CD4-positive, alpha-beta T cell (primary cell): ENCODE measurements at regions not wholly inside any gene's neighbourhood (a gene's known extent, or its start where the extent isn't known, plus 50 kb on each side); places are given as distances from the start of the nearest gene placed in this dataset.

Experiments used
- ATAC-seq: fragments of 200-7000 bp; cut with Tn5 transposase; one replicate; pipeline ENCODE4 v1.10.0; 2022; ENCODE audit warnings: mild to moderate bottlenecking; ENCODE audit not compliant: poor library complexity
- CTCF ChIA-PET: fragments of 350-600 bp; sonication (Branson Sonifier 250); formaldehyde crosslinking; loops from one replicate; lab custom pipeline; 2021; ENCODE audit warnings: antibody characterized with exemption, inconsistent platforms; lab: Charles Lee
- POLR2A ChIA-PET: fragments of 350-600 bp; sonication (Branson Sonifier 250); formaldehyde crosslinking; loops from one replicate; lab custom pipeline; 2021; ENCODE audit warnings: antibody characterized with exemption, inconsistent platforms; lab: Charles Lee
- DNase-seq, 14 experiments: peaks; one replicate each; pipeline ENCODE4 v3.0.0-alpha.2; 2013 to 2020; ENCODE audit warnings: mixed read lengths in 2 of 14
- H3K27ac ChIP-seq, 2 donors: one replicate each; pipeline versions ENCODE4 v1.5.1 to v1.7.0; 2013; ENCODE audit warnings: low read length in 2 of 2, low read depth in 1 of 2, mild to moderate bottlenecking in 1 of 2
- H3K27me3 ChIP-seq, 2 experiments: 1 replicate in 1 of 2; 2 replicates in 1 of 2; pipeline versions ENCODE4 v1.6.1 to v1.7.0; 2013; ENCODE audit warnings: low read length in 2 of 2, control low read depth in 1 of 2, mild to moderate bottlenecking in 1 of 2, moderate library complexity in 1 of 2; ENCODE audit not compliant: insufficient read depth in 2 of 2, control insufficient read depth in 1 of 2
- H3K36me3 ChIP-seq: one replicate; pipeline ENCODE4 v1.6.1; 2013; ENCODE audit warnings: low read length, control low read depth; ENCODE audit not compliant: insufficient read depth
- H3K4me1 ChIP-seq: one replicate; pipeline ENCODE4 v1.6.1; 2013; ENCODE audit warnings: low read length, control low read depth; ENCODE audit not compliant: insufficient read depth
- H3K4me3 ChIP-seq: one replicate; pipeline ENCODE4 v1.5.1; 2013; ENCODE audit warnings: mild to moderate bottlenecking, low read length, moderate library complexity
- H3K9me3 ChIP-seq, 2 experiments: 1 replicate in 1 of 2; 2 replicates in 1 of 2; pipeline versions ENCODE4 v1.6.1 to v1.7.0; 2013; ENCODE audit warnings: low read length in 2 of 2, mild to moderate bottlenecking in 2 of 2, control low read depth in 1 of 2, moderate library complexity in 1 of 2; ENCODE audit not compliant: control insufficient read depth in 1 of 2, insufficient read depth in 1 of 2
- H3K27ac Mint-ChIP-seq: one replicate; pipeline ENCODE4 v1.8.0; 2020; ENCODE audit warnings: mixed read lengths
- H3K27me3 Mint-ChIP-seq: one replicate; pipeline ENCODE4 v1.8.0; 2021; ENCODE audit warnings: mixed read lengths
- H3K36me3 Mint-ChIP-seq: one replicate; pipeline ENCODE4 v1.8.0; 2021; ENCODE audit warnings: low read depth, mixed read lengths
- H3K4me1 Mint-ChIP-seq: one replicate; pipeline ENCODE4 v1.8.0; 2021; ENCODE audit warnings: low read depth, mixed read lengths
- H3K4me3 Mint-ChIP-seq: one replicate; pipeline ENCODE4 v1.8.0; 2020; ENCODE audit warnings: mild to moderate bottlenecking, mixed read lengths
- H3K9me3 Mint-ChIP-seq: one replicate; pipeline ENCODE4 v1.8.0; 2020; ENCODE audit warnings: mixed read lengths
- intact Hi-C, 2 experiments: fragments of 100-400 bp; cut with DNase I in 1 of 2; cut with micrococcal nuclease in 1 of 2; formaldehyde crosslinking; loops; one replicate each; pipeline versions ENCODE4 v1.15.1 to v1.9.0; 2023 to 2025; cut with DNase I, micrococcal nuclease
- TF ChIP-seq, protein P1 (sequence below): fragments of 200-600 bp; IDR thresholded peaks from one replicate; pipeline ENCODE4 v1.8.0; 2022; ENCODE audit warnings: antibody characterized with exemption, mild to moderate bottlenecking

DNA sequence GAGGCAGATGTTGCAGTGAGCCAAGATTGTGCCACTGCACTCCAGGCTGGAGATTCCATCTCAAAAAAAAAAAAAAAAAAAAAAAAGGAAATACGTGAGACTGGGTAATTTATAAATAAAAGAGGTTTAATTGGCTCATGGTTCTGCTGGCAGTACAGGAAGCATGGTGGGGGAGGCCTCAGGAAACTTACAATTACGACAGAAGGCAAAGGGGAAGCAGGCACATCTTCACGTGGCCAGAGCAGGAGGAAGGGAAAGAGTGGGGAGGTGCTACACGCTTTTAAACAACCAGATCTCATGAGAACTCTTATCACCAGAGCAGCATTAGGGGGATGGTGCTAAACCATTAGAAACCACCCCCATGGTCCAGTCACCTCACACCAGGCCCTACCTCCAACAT, 138.2 kb upstream of the IL12A start:
- Mint-ChIP-seq H3K9me3 (no peaks in the 10 kb centered on the region), H3K36me3 (no peaks in the 10 kb centered on the region), H3K4me1 (no peaks in the 10 kb centered on the region), H3K4me3 (no peak overlapping the region), H3K27ac (no peak overlapping the region), H3K27me3 (peaks cover 24% of the 10 kb centered on the region)
- DNase-seq (peak in 1 of 14 experiments; percentile 21), ATAC-seq (no peak)
- no peaks in the 10 kb centered on the region for H3K4me1 ChIP-seq
- ChIA-PET CTCF (interaction anchor here (1.2 kb wide), 1 partner anchor 11 kb away, joined by 3 read pairs; the partner anchor contains the start of gene SCHIP1), POLR2A (no interaction called here)
- peaks cover 0 to 4% of the 10 kb centered on the region in 2 experiments for H3K27me3 ChIP-seq
- no peaks in the 10 kb centered on the region for H3K9me3 ChIP-seq
- H3K36me3 ChIP-seq, result no peaks in the 10 kb centered on the region
- H3K27ac ChIP-seq, result no peak overlapping the region
- H3K4me3 ChIP-seq, result no peak overlapping the region
- TF ChIP-seq, protein P1, sequence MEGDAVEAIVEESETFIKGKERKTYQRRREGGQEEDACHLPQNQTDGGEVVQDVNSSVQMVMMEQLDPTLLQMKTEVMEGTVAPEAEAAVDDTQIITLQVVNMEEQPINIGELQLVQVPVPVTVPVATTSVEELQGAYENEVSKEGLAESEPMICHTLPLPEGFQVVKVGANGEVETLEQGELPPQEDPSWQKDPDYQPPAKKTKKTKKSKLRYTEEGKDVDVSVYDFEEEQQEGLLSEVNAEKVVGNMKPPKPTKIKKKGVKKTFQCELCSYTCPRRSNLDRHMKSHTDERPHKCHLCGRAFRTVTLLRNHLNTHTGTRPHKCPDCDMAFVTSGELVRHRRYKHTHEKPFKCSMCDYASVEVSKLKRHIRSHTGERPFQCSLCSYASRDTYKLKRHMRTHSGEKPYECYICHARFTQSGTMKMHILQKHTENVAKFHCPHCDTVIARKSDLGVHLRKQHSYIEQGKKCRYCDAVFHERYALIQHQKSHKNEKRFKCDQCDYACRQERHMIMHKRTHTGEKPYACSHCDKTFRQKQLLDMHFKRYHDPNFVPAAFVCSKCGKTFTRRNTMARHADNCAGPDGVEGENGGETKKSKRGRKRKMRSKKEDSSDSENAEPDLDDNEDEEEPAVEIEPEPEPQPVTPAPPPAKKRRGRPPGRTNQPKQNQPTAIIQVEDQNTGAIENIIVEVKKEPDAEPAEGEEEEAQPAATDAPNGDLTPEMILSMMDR, result no peak
- intact Hi-C loops, result no loop called here

DNA sequence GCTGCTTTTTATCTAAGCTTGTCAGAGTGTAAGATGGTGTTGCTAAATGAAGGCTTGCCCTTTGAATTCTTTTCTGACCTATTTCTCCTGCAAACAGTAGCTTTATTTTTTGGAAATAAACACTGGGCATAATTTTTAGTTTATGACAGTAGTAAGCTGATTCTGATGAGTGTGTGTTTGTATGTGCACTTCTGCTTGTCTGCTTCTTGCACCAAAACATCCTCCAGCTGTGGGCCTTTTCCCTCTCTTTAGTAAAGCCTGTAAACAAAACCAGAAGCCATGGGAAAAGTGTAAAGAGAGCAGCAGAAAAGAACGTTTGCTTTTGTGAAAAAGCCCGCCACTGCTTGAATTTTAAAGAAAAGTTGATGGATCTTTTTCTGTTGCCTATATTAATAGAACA, 136.4 kb upstream of the IL12A start:
- H3K27me3 Mint-ChIP-seq, result peaks cover 26% of the 10 kb centered on the region
- H3K9me3 Mint-ChIP-seq, result no peaks in the 10 kb centered on the region
- no peak for ATAC-seq
- no peak overlapping the region for H3K27ac Mint-ChIP-seq
- Histone ChIP-seq H3K9me3 (no peaks in the 10 kb centered on the region), H3K36me3 (no peaks in the 10 kb centered on the region), H3K27me3 (peaks cover 0 to 4% of the 10 kb centered on the region in 2 experiments), H3K4me3 (no peak overlapping the region), H3K27ac (no peak overlapping the region), H3K4me1 (no peaks in the 10 kb centered on the region)
- no peaks in the 10 kb centered on the region for H3K36me3 Mint-ChIP-seq
- no peak overlapping the region for H3K4me3 Mint-ChIP-seq
- POLR2A ChIA-PET, result no interaction called here
- intact Hi-C loops, result no loop called here
- no peak for DNase-seq
- TF ChIP-seq, protein P1, result no peak
- CTCF ChIA-PET, result no interaction called here
- H3K4me1 Mint-ChIP-seq, result no peaks in the 10 kb centered on the region

DNA sequence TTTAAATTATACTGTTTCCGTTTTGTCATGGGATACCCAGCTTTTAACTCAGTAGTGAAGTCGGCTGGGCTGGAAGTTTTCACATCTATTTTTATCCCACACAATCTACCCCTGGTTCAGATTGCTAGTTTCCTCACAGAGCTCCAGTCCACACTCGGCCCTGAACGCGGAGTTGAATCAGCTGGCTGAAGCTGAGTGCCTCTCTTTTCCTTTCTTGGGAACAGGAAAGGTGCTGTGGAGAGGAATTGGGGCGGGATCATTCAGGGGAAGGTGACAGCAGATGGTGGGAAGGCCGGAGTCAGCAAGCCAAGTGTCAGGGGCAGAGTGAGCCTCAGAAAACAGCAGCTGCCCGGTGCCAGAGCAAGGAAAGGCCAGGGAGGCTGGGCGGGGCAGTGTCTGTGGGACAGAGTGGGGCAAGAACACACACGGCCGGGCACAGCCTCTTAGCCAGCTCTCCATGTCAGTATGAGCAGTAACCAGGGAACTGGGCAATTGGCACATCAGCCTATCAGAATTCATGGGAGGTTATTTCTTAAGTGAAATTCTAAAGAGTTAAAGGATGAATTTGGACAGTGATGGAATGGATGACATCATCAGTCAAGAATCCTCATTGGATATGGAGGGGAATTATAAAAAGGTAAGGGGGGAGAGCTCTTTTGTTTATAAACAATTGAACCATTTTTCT, 135.7 kb upstream of the IL12A start:
- intact Hi-C loops, result no loop called here
- Histone ChIP-seq H3K36me3 (no peaks in the 10 kb centered on the region), H3K27ac (no peak overlapping the region), H3K4me3 (no peak overlapping the region), H3K9me3 (no peaks in the 10 kb centered on the region), H3K27me3 (peaks cover 0 to 4% of the 10 kb centered on the region in 2 experiments), H3K4me1 (no peaks in the 10 kb centered on the region)
- no peak for DNase-seq
- Mint-ChIP-seq H3K27me3 (peaks cover 29% of the 10 kb centered on the region), H3K4me3 (no peak overlapping the region), H3K27ac (no peak overlapping the region), H3K9me3 (no peaks in the 10 kb centered on the region), H3K4me1 (no peaks in the 10 kb centered on the region), H3K36me3 (no peaks in the 10 kb centered on the region)
- ChIA-PET POLR2A (no interaction called here), CTCF (no interaction called here)
- TF ChIP-seq, protein P1, result no peak
- no peak for ATAC-seq
